ENCODE measurements at regions not wholly inside any gene's neighbourhood (a gene's known extent, or its start where the extent isn't known, plus 50 kb on each side); places are given as distances from the start of the nearest gene placed in this dataset.

DNA sequence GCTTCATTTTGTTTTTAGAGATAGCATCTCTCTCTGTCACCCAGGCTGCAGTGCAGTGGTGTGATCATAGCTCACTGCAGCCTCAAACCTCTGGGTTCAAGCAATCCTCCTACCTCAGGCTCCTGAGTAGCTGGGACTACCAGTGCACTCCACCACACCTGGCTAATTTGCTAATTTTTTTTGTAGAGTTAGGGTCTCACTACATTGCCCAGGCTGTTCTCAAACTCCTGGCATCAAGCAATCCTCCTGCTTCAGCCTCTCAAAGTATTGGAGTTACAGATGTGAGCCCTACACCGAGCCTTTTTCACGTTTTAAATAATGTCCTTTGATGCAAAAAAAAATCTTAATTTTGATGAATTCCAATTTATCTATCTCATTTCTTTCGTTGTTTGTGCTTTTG is 75.4 kb upstream of the LINC01488 start:
- WGBS, result 92% methylated on average over 3 of the region's 3 CpGs
- TF ChIP-seq POLR2A (IDR thresholded peaks at IDR 0.05; ENCODE audit: low read depth) (no peak), EP300 (IDR thresholded peaks at IDR 0.05) (no peak), POLR2AphosphoS5 (IDR thresholded peaks at IDR 0.05) (no peak)
- TF ChIP-seq, protein P1, sequence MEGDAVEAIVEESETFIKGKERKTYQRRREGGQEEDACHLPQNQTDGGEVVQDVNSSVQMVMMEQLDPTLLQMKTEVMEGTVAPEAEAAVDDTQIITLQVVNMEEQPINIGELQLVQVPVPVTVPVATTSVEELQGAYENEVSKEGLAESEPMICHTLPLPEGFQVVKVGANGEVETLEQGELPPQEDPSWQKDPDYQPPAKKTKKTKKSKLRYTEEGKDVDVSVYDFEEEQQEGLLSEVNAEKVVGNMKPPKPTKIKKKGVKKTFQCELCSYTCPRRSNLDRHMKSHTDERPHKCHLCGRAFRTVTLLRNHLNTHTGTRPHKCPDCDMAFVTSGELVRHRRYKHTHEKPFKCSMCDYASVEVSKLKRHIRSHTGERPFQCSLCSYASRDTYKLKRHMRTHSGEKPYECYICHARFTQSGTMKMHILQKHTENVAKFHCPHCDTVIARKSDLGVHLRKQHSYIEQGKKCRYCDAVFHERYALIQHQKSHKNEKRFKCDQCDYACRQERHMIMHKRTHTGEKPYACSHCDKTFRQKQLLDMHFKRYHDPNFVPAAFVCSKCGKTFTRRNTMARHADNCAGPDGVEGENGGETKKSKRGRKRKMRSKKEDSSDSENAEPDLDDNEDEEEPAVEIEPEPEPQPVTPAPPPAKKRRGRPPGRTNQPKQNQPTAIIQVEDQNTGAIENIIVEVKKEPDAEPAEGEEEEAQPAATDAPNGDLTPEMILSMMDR (IDR thresholded peaks at IDR 0.05), result no peak
- peaks cover 0 to 13% (median 0%) of the 10 kb centered on the region in 4 donors for H3K27me3 ChIP-seq
- no peak overlapping the region for H3K4me3 ChIP-seq
- H3K36me3 ChIP-seq, result no peaks in the 10 kb centered on the region
- no peak overlapping the region for H3K27ac ChIP-seq (replicated peaks in 1 of 4)
- peaks cover 0 to 14% (median 0%) of the 10 kb centered on the region in 4 donors for H3K9me3 ChIP-seq
- intact Hi-C loops (cut with DNase I), result no loop called here
- H3K4me1 ChIP-seq, result no peaks in the 10 kb centered on the region
- DNase-seq (ENCODE audit: extremely low spot score), result no peak

DNA sequence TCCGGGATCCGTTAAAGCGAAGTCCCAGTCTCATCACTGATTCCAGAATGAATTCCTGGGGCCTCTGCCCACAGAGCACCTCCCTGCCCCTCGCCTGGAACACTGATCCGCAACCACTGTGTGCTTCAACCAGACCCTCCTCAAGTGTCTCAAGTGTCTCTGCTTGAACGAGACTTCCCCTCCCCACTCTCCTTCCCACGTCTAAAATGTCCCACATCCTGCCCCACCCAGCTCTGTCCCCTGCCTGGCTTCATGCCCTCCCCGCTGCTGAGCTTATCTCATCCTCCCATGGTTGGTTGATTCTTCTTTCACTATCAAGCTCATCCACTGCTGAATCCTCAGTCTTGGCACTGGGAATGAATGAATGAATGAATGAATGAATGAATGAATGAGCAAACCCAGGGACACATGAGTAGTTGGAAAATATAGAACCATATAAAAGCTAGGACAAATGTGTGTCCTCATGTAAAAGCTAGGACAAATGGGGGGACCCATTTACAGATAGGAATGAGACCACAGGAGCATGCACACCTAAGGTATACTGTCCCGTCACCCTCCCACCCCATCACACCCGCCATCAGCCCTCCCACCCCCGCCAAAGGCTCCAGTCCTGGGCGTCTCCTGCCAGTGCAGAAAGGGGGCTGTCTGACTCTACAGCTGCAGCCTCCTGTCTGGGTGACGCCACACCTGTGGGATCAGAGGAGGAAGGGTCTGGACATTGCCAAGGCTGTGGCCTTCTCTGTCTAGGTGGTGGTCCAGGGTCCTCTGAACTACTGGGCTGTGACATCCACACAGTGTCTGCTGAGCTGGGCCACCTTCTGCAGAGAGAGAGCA is 71.4 kb upstream of the LINC01488 start:
- peaks cover 0 to 13% (median 0%) of the 10 kb centered on the region in 4 donors for H3K27me3 ChIP-seq
- intact Hi-C loops (cut with DNase I), result no loop called here
- H3K4me1 ChIP-seq, result peaks cover 0 to 7% (median 6%) of the 10 kb centered on the region in 4 donors
- H3K4me3 ChIP-seq, result no peak overlapping the region
- 75% methylated on average over 10 of the region's 13 CpGs for WGBS
- H3K27ac ChIP-seq (replicated peaks in 1 of 4), result no peak overlapping the region
- no peaks in the 10 kb centered on the region for H3K9me3 ChIP-seq
- DNase-seq (ENCODE audit: extremely low spot score), result no peak
- TF ChIP-seq POLR2A (IDR thresholded peaks at IDR 0.05; ENCODE audit: low read depth), result no peak
- TF ChIP-seq, protein P1 (IDR thresholded peaks at IDR 0.05), result no peak
- TF ChIP-seq POLR2AphosphoS5 (IDR thresholded peaks at IDR 0.05), result no peak
- TF ChIP-seq EP300 (IDR thresholded peaks at IDR 0.05), result no peak
- H3K36me3 ChIP-seq, result no peaks in the 10 kb centered on the region

GRCh38 chr11:69411257-69411924 is 70.1 kb upstream of the LINC01488 start:
- no peaks in the 10 kb centered on the region for H3K36me3 ChIP-seq
- TF ChIP-seq POLR2A (IDR thresholded peaks at IDR 0.05; ENCODE audit: low read depth) (no peak), POLR2AphosphoS5 (IDR thresholded peaks at IDR 0.05) (no peak), EP300 (IDR thresholded peaks at IDR 0.05) (no peak)
- TF ChIP-seq, protein P1 (IDR thresholded peaks at IDR 0.05), result no peak
- H3K4me1 ChIP-seq, result peaks cover 6 to 19% (median 18%) of the 10 kb centered on the region in 4 donors
- WGBS, result 82% methylated on average over 8 of the region's 8 CpGs
- no peak for DNase-seq (ENCODE audit: extremely low spot score)
- H3K27ac ChIP-seq (replicated peaks in 1 of 4), result no peak overlapping the region
- intact Hi-C loops (cut with DNase I), result no loop called here
- H3K4me3 ChIP-seq, result no peak overlapping the region
- H3K27me3 ChIP-seq, result peaks cover 0 to 13% (median 0%) of the 10 kb centered on the region in 4 donors
- no peaks in the 10 kb centered on the region for H3K9me3 ChIP-seq

GRCh38 chr11:69413015-69413801 is 68.3 kb upstream of the LINC01488 start:
- Histone ChIP-seq H3K4me1 (peaks cover 13 to 30% (median 25%) of the 10 kb centered on the region in 4 donors), H3K9me3 (no peaks in the 10 kb centered on the region), H3K27ac (replicated peaks in 1 of 4) (no peak overlapping the region), H3K27me3 (peaks cover 0 to 18% (median 0%) of the 10 kb centered on the region in 4 donors), H3K4me3 (no peak overlapping the region), H3K36me3 (no peaks in the 10 kb centered on the region)
- WGBS, result 89% methylated on average over 16 of the region's 16 CpGs
- TF ChIP-seq POLR2A (IDR thresholded peaks at IDR 0.05; ENCODE audit: low read depth) (no peak), EP300 (IDR thresholded peaks at IDR 0.05) (no peak), POLR2AphosphoS5 (IDR thresholded peaks at IDR 0.05) (no peak)
- TF ChIP-seq, protein P1 (IDR thresholded peaks at IDR 0.05), result no peak
- no peak for DNase-seq (ENCODE audit: extremely low spot score)
- intact Hi-C loops (cut with DNase I), result no loop called here

All from esophagus muscularis mucosa (tissue), 4 donors.